OCI-LY1 (cell line): ENCODE measurements at regions not wholly inside any gene's neighbourhood (a gene's known extent, or its start where the extent isn't known, plus 50 kb on each side); places are given as distances from the start of the nearest gene placed in this dataset.

Experiments
- H2AFZ ChIP-seq: fragments of 200-600 bp; sonication (generic), shearing (Covaris generic); 2 replicates; pipeline ENCODE4 v1.6.0; 2014; ENCODE audit warnings: antibody characterized with exemption, mild to moderate bottlenecking, low read length
- H3F3A ChIP-seq: fragments of 200-600 bp; sonication (generic), shearing (Covaris generic); 2 replicates; pipeline ENCODE4 v1.6.0; 2014; ENCODE audit warnings: mild to moderate bottlenecking, antibody characterized with exemption, low read length, moderate library complexity; ENCODE audit not compliant: insufficient read depth
- H3K27ac ChIP-seq: fragments of 200-600 bp; sonication (generic); 2 replicates; pipeline ENCODE4 v1.5.1; 2014; ENCODE audit warnings: low read length, mixed run types, mild to moderate bottlenecking, low read depth; ENCODE audit not compliant: poor library complexity, severe bottlenecking
- H3K27me3 ChIP-seq: fragments of 200-600 bp; sonication (generic); 2 replicates; pipeline ENCODE4 v1.6.0; 2014; ENCODE audit warnings: antibody characterized with exemption, mild to moderate bottlenecking, low read length, moderate library complexity; ENCODE audit not compliant: insufficient read depth
- H3K36me3 ChIP-seq: fragments of 200-600 bp; sonication (generic); 2 replicates; pipeline ENCODE4 v1.6.1; 2014; ENCODE audit warnings: mild to moderate bottlenecking, antibody characterized with exemption, low read length, moderate library complexity, mixed read lengths; ENCODE audit not compliant: insufficient read depth
- H3K4me1 ChIP-seq: fragments of 200-600 bp; sonication (generic); 2 replicates; pipeline ENCODE4 v1.5.1; 2014; ENCODE audit warnings: mild to moderate bottlenecking, low read length, moderate library complexity; ENCODE audit not compliant: insufficient read depth, severe bottlenecking
- H3K4me2 ChIP-seq: fragments of 200-600 bp; sonication (generic), shearing (Covaris generic); 2 replicates; pipeline ENCODE4 v1.6.1; 2014; ENCODE audit warnings: low read length
- H3K4me3 ChIP-seq: fragments of 200-600 bp; sonication (generic); 2 replicates; pipeline ENCODE4 v1.5.1; 2014; ENCODE audit warnings: low read length, low read depth, mild to moderate bottlenecking, mixed read lengths; ENCODE audit not compliant: poor library complexity, severe bottlenecking
- H3K79me2 ChIP-seq: fragments of 200-600 bp; shearing (Covaris generic); 2 replicates; pipeline ENCODE4 v1.6.1; 2016; ENCODE audit warnings: mixed run types, low read length, mixed read lengths; ENCODE audit not compliant: insufficient read depth
- H3K9ac ChIP-seq: fragments of 200-600 bp; sonication (generic), shearing (Covaris generic); 2 replicates; pipeline ENCODE4 v1.6.1; 2014; ENCODE audit warnings: mild to moderate bottlenecking, low read length, mixed read lengths
- H3K9me2 ChIP-seq: fragments of 200-600 bp; sonication (generic), shearing (Covaris generic); 2 replicates; pipeline ENCODE4 v1.6.1; 2014; ENCODE audit warnings: low read depth, mild to moderate bottlenecking, low read length, mixed read lengths
- H3K9me3 ChIP-seq: fragments of 200-600 bp; shearing (Covaris generic); 2 replicates; pipeline ENCODE4 v1.6.1; 2014; ENCODE audit warnings: low read length, mixed read lengths
- H4K20me1 ChIP-seq: fragments of 200-600 bp; sonication (generic), shearing (Covaris generic); 2 replicates; pipeline ENCODE4 v1.6.0; 2016; ENCODE audit warnings: mild to moderate bottlenecking, low read length; ENCODE audit not compliant: insufficient read depth
- EZH2 ChIP-seq: fragments of 200-600 bp; sonication (generic), shearing (Covaris generic); IDR thresholded peaks from 2 replicates; pipeline ENCODE4 v1.8.0; 2017; ENCODE audit warnings: borderline replicate concordance, mixed run types, mild to moderate bottlenecking, antibody characterized with exemption, low read length, moderate library complexity, mixed read lengths
- TF ChIP-seq, protein P1 (sequence below): fragments of 200-600 bp; sonication (generic), shearing (Covaris generic); IDR thresholded peaks from 2 replicates; pipeline ENCODE4 v1.5.1; 2017; ENCODE audit warnings: mild to moderate bottlenecking, antibody characterized with exemption, low read length, moderate library complexity, mixed read lengths

DNA sequence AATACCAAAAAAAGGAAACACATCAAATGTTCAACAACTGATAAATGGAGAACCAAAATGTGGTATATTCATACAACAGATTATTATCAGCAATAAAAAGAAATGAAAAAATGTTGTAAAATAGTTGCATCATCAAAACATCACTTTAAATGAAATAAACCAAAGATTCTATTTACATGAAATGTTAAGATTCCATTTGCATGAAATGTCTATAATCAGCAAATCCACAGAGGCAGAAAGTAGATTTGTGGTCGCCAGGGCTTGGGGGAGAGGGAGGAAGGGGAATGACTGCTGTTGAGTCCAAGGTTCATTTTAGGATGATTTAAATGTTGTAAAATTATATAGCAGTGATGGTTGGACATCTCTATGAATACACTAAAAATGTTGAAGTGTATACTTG lies 181.9 kb downstream of the RTP5 start:
- H3K9me3 ChIP-seq, result no peaks in the 10 kb centered on the region
- H3F3A ChIP-seq, result no peaks in the 10 kb centered on the region
- H3K9me2 ChIP-seq, result no peaks in the 10 kb centered on the region
- H4K20me1 ChIP-seq, result no peaks in the 10 kb centered on the region
- H3K27me3 ChIP-seq, result no peaks in the 10 kb centered on the region
- no peak overlapping the region for H3K4me2 ChIP-seq
- no peak overlapping the region for H2AFZ ChIP-seq
- H3K9ac ChIP-seq, result no peak overlapping the region
- H3K36me3 ChIP-seq, result no peaks in the 10 kb centered on the region
- H3K4me1 ChIP-seq, result no peaks in the 10 kb centered on the region
- no peak overlapping the region for H3K27ac ChIP-seq
- TF ChIP-seq EZH2, result no peak
- TF ChIP-seq, protein P1, sequence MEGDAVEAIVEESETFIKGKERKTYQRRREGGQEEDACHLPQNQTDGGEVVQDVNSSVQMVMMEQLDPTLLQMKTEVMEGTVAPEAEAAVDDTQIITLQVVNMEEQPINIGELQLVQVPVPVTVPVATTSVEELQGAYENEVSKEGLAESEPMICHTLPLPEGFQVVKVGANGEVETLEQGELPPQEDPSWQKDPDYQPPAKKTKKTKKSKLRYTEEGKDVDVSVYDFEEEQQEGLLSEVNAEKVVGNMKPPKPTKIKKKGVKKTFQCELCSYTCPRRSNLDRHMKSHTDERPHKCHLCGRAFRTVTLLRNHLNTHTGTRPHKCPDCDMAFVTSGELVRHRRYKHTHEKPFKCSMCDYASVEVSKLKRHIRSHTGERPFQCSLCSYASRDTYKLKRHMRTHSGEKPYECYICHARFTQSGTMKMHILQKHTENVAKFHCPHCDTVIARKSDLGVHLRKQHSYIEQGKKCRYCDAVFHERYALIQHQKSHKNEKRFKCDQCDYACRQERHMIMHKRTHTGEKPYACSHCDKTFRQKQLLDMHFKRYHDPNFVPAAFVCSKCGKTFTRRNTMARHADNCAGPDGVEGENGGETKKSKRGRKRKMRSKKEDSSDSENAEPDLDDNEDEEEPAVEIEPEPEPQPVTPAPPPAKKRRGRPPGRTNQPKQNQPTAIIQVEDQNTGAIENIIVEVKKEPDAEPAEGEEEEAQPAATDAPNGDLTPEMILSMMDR, result no peak
- no peaks in the 10 kb centered on the region for H3K79me2 ChIP-seq
- H3K4me3 ChIP-seq, result no peak overlapping the region

DNA sequence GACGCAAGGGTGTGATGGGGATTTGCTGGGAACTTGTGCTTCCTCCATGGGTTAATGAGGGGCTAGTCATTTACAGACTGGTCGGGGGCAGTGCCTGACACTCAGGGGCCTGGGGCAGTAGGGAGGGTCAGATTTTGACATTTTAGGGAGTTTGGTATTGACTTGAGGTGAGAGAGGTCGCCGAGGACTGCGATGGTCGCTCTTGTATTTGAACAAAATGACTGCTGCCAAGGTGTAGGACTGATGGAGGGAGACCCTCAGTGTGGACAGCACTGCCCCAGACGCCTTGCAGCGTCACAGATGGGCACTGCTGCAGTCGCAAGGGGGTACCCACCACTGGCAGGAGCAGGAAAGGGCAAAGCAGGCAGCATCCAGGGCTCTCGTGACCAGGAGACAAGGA lies 182.9 kb downstream of the RTP5 start:
- H3K9ac ChIP-seq, result no peak overlapping the region
- H3K9me3 ChIP-seq, result no peaks in the 10 kb centered on the region
- no peaks in the 10 kb centered on the region for H3K79me2 ChIP-seq
- no peaks in the 10 kb centered on the region for H3K27me3 ChIP-seq
- H3K4me1 ChIP-seq, result no peaks in the 10 kb centered on the region
- H3K9me2 ChIP-seq, result no peaks in the 10 kb centered on the region
- H3K4me3 ChIP-seq, result no peak overlapping the region
- H4K20me1 ChIP-seq, result no peaks in the 10 kb centered on the region
- no peak for TF ChIP-seq EZH2
- TF ChIP-seq, protein P1, result no peak
- H2AFZ ChIP-seq, result no peak overlapping the region
- H3K4me2 ChIP-seq, result no peak overlapping the region
- H3F3A ChIP-seq, result no peaks in the 10 kb centered on the region
- no peak overlapping the region for H3K27ac ChIP-seq
- H3K36me3 ChIP-seq, result no peaks in the 10 kb centered on the region

DNA sequence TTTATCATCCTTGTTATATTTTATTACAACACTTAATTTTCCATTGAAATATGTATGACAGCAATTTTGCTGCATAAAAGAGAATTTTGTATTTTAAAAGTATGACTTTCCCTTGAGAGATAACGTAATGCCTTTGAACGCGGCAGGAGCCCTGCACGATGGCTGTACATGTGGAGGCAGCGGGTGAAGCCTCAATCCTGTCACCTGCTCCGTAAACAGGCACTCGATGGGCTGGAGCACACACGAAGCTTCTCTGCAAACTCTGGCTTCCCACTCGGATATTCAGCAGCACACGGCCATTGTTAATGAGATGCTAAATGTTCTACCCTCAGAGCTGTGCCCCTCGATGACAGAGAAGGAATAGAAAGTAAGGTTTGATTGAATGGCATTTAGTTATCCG lies 184.4 kb downstream of the RTP5 start:
- Histone ChIP-seq H3K27ac (no peak overlapping the region), H3K36me3 (no peaks in the 10 kb centered on the region), H3K27me3 (no peaks in the 10 kb centered on the region), H3K9me2 (no peaks in the 10 kb centered on the region), H3F3A (no peaks in the 10 kb centered on the region), H3K9ac (no peak overlapping the region), H3K4me1 (no peaks in the 10 kb centered on the region), H2AFZ (no peak overlapping the region), H3K79me2 (no peaks in the 10 kb centered on the region), H4K20me1 (no peaks in the 10 kb centered on the region), H3K4me2 (no peak overlapping the region), H3K4me3 (no peak overlapping the region), H3K9me3 (no peaks in the 10 kb centered on the region)
- TF ChIP-seq, protein P1, result no peak
- TF ChIP-seq EZH2, result no peak
